T-helper 2 cell (primary cell): ENCODE measurements at regions not wholly inside any gene's neighbourhood (a gene's known extent, or its start where the extent isn't known, plus 50 kb on each side); places are given as distances from the start of the nearest gene placed in this dataset.

ENCODE experiments used
- DNase-seq, 5 experiments: peaks; one replicate each; pipeline versions ENCODE4 v3.0.0 to v3.0.0-alpha.2; 2012 to 2022

DNA sequence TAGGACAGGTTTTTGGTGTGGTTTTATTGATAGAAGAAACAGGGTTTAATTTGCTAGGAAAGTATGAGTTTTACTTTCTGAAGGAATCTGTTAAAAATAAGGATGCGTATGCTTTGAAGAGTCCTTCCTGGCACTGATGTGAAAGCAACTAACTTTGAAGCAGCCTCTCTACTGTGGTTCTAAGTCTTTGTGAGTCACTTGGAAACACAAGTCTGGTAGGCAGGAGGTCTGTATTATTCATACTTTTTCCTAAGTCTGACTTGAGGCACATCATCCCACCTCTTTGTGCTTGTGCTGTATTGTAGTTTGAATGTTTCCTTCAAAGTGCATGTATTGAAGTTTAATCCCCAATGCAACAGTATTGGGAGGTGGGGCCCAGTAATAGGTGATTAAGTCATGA, 129.0 kb downstream of the TAF11L14 start:
- DNase-seq: no peak

- DNase-seq: no peak
These were observed 131.8 kb downstream of the TAF11L14 start for GRCh38 chr5:17766031-17766430.

- no peak for DNase-seq
These were observed 135.0 kb downstream of the TAF11L14 start for GRCh38 chr5:17769277-17769676.

- DNase-seq: no peak
These were observed 138.0 kb downstream of the TAF11L14 start for GRCh38 chr5:17772232-17772631.

- no peak for DNase-seq
These were observed 151.5 kb downstream of the TAF11L14 start for GRCh38 chr5:17785774-17786173.

GRCh38 chr5:17788351-17788750, 154.1 kb downstream of the TAF11L14 start:
- no peak for DNase-seq

DNA sequence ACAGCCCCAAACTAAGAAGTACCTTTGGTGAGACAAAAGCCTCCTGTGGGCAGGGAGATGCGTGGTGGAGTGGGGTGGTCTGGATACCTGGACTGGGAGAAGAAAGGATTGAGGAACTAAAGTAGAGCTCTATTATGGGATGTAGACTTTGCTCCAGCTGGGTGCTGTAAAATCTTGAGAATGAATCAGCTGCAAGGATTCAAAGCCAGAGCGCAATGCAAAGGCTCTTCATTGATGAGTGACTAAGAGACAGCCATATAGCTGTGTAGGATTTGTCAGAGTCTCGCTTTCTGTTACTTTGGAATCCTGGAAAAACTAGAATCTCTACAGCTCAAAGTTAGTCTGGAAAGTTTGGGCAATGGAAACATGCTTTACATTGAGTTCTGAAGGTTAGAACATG, 159.9 kb downstream of the TAF11L14 start:
- no peak for DNase-seq

DNA sequence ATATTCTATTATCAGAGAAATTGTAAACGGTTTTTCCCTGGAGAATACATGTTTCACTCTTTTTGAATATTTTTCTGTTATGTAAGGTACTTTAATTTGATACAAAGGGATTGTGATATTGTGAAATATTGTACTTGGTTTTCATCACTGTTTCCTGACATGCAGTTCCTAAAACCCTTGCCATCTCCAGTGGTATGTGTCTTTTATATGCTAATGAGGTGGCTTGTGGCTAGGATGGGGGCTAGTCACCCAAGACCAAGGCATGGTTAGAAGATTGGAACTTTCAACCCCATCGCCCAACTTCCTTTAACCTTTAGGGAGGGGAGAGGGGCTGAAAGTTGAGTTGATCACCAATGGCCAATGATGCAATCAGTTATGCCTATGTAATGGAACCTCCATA, 160.6 kb downstream of the TAF11L14 start:
- no peak for DNase-seq

DNA sequence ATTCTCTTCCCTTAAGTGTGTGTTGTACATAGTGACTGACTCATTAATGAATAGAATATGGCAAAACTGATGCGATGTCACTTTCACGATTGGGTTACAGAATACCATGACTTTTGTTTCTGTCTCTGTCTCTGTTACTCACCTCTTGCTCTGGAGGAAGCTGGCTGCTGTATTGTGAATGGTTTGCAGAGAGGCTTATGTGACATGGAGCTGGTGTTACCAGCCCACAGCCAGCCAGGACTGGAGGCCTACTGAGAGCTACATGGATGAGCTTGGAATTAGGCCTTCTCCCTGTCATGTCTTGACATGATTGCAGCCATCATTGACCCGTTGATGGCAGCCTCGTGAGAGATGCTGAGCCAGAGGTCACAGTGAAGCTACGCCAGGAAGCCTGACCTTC, 161.9 kb downstream of the TAF11L14 start:
- no peak for DNase-seq

DNA sequence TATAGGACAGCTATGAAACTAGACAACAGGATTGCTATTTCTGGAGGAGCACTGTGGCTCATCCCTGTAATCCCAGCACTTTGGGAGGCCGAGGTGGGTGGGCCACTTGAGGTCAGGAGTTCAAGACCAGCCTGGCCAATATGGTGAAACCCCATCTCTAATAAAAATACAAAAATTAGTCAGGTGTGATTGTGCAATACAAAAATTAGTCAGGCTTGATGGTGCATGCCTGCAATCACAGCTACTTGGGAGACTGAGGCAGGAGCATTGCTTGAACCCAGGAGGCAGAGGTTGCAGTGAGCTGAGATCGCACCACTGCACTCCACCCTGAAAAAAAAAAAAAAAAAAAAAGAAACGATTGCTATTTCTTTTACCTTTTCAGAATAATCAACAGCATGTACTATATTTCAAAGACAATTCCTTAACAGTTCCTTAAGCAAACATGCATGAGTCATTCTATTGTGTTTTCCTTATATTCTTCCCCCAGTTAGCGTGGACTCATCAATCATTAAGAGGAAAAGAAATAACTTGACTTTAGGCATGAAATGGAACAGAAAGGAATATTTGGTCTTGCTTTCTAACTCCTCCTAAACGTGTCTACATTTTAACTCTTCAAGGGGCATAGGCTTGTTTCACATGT, 162.6 kb downstream of the TAF11L14 start:
- DNase-seq: no peak

DNA sequence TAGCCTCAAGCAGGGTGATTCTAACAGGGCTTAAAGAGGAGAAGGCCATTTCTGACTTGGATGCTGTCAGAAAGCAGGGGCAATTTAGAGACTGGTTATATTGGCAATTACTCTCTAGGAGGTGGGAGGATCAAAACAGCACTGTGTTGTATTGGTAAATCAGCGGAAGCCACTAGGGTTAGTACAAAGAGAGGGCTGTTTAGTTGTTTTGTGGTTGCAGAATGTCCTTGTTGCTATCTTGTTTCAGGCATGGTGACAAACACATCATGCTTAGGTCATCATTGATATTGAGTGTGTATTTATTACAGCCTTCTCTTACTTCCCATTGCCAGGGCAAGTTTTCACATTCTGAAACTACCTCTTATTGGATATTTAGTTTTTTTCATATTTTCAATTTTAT, 165.3 kb downstream of the TAF11L14 start:
- no peak for DNase-seq

DNA sequence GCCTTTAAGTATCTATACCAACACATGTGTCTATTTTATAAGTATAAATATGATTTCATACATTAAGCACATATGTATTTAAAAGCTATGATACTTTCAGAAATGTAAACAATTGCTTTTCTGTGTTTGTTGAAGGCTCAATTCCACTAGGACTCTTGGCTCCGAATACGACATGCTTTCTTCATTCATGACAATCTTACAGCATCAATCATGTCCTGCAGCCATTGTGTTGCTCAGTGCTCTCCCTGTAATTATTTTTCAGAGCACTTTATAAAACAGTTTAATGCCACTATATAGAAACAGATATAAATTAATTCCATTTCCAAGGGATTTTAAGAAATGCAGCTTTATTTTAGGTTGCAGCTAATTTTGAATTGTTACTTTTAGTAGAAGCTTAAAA, 167.3 kb downstream of the TAF11L14 start:
- DNase-seq: no peak

GRCh38 chr5:17802256-17802655, 168.0 kb downstream of the TAF11L14 start:
- no peak for DNase-seq

- no peak for DNase-seq
These were observed 169.7 kb downstream of the TAF11L14 start for GRCh38 chr5:17803971-17804370.

- DNase-seq: no peak
These were observed 171.1 kb downstream of the TAF11L14 start for GRCh38 chr5:17805227-17805825.

- no peak for DNase-seq
These were observed 172.7 kb downstream of the TAF11L14 start for GRCh38 chr5:17806818-17807468.

DNA sequence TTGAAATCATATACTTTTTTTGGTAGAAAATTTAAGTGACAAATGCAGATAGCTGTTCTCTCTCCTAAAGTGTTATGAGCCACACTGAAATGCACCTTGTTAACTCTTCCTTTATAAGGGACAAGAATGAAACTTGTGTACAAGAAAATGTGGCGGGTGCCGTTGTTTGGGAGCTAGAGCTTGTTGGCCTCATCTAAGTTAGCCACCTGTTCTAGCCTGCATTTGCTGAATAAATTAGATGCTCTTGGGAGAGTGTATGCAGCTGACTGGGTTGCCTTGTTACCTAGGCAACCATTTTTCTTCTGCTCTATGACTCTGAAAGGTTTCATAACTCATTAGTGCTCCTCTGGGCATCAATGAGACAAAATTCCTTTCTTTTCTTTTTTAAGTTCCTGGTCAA, 174.3 kb downstream of the TAF11L14 start:
- no peak for DNase-seq

DNA sequence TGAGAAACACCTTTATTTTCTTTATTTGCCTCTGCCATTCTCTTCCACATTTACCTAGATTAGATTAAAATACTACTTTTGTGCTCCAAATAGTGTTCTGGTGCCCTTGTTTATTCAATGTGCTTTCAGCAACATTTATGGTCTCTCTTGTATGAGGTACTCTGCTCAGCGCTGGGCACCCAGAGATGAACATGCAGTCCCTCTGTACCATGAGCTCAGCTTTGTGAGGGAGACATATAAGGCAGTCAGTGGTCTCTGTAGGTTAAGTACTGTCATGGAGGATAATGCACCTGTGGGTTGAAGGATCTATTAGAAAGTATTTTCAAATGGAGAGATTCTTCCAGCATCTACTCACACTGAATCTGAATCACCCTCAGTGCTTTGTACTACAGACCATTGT, 176.5 kb downstream of the TAF11L14 start:
- no peak for DNase-seq

DNA sequence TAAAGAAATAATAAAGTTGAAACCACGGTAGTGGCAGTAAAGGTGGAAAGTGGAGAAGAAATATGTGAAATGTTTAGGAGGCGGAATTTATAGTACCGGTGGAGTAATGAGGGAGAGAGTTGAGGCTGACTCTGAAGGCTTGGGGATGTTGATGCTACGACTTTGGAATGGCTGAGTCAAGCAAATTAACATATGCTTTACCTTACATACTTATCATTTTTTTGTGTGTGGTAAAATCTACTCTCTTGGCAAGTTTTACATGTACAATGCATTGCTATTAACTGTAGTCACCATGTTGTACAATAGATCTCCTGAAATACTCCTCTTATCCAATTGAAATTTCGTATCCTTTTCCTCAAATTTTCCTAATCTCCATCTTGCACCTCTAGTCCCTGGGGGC, 179.0 kb downstream of the TAF11L14 start:
- no peak for DNase-seq

- DNase-seq: no peak
These were observed 182.2 kb downstream of the TAF11L14 start for GRCh38 chr5:17816505-17816904.

DNA sequence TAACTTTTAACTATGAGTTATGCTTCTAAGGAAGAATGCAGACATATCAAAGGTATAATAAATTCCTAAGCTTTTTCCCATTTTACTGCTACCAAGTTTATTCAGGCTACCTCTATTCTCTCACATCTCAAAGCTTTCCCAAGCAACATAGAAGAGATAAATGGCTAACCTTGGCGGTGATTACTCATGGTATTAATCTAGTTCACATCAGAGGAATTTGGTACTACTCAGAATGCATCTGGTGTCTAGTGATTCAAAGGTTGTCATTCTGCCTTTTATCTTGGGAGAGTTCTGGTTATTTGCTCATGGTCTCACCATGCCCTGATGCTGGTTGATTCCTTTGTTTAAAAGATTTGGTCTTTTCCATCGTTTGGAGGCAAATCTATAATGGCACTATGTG, 182.7 kb downstream of the TAF11L14 start:
- no peak for DNase-seq

- no peak for DNase-seq
These were observed 183.7 kb downstream of the TAF11L14 start for GRCh38 chr5:17817990-17818389.

- DNase-seq: no peak
These were observed 185.5 kb downstream of the TAF11L14 start for GRCh38 chr5:17819783-17820182.

DNA sequence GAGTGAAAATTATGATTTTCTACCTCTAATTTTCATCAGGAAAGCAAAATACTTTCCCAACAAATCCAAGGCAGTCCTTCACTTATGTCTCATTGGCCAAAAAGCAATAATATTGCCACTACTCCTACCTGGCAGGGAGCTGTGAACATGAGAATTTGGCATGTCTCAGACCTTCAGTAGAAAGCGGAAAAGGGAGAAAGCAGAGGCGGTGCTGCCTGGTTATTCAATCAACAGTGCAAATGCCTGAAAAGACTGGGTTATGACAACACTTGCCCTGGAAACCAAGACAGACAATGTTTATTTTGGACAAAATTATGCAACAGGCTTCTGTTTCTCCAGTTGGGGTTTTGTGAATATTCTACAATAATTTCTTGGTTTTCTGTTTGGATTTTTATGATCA, 194.4 kb downstream of the TAF11L14 start:
- no peak for DNase-seq

DNA sequence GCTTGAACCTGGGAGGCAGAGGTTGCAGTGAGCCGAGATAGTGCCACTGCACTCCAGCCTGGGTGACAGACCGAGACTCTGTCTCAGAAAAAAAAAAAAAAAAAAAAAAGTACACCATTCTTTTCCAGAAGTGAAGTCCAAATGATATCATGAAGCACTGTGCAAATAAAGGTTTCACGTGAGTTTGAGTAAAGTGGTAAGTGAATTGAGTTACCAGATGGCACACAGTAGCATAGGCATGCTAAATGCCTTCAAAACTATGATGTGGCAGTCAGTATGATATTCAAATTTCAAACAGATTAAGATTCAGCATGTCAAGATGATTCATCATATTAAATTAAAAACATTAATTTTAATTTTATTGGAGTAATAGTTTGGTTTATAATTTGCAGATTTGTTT, 195.2 kb downstream of the TAF11L14 start:
- DNase-seq: no peak
